Liver (tissue), 7 donors: ENCODE measurements at regions not wholly inside any gene's neighbourhood (a gene's known extent, or its start where the extent isn't known, plus 50 kb on each side); places are given as distances from the start of the nearest gene placed in this dataset.

Source experiments
- DNase-seq: peaks from one replicate; pipeline ENCODE4 v3.0.0-alpha.2; 2017; ENCODE audit warnings: low spot score
- H3K27ac ChIP-seq, 2 donors: one replicate each; pipeline ENCODE4 v1.7.0; 2013; ENCODE audit warnings: inconsistent platforms in 2 of 2, low read length in 2 of 2, control low read depth in 1 of 2, low read depth in 1 of 2, mild to moderate bottlenecking in 1 of 2
- H3K27me3 ChIP-seq, 4 donors: one replicate each; pipeline versions ENCODE4 v1.6.1 to v1.7.0; 2013; ENCODE audit warnings: low read length in 3 of 4, inconsistent platforms in 1 of 4, mild to moderate bottlenecking in 1 of 4, moderate library complexity in 1 of 4; ENCODE audit not compliant: control insufficient read depth in 4 of 4, insufficient read depth in 4 of 4
- H3K36me3 ChIP-seq, 4 donors: one replicate each; pipeline versions ENCODE4 v1.6.1 to v1.7.0; 2013; ENCODE audit warnings: low read length in 3 of 4, mild to moderate bottlenecking in 3 of 4, low read depth in 1 of 4, moderate library complexity in 1 of 4; ENCODE audit not compliant: control insufficient read depth in 4 of 4, insufficient read depth in 3 of 4
- H3K4me1 ChIP-seq, 4 donors: one replicate each; pipeline versions ENCODE4 v1.6.1 to v1.7.0; 2013; ENCODE audit warnings: low read length in 3 of 4, mild to moderate bottlenecking in 3 of 4, moderate library complexity in 1 of 4; ENCODE audit not compliant: control insufficient read depth in 4 of 4, insufficient read depth in 4 of 4
- H3K4me3 ChIP-seq, 3 donors: one replicate each; pipeline versions ENCODE4 v1.6.1 to v1.7.0; 2013; ENCODE audit warnings: low read length in 3 of 3, control low read depth in 1 of 3, low read depth in 1 of 3, mild to moderate bottlenecking in 1 of 3
- H3K9ac ChIP-seq, 2 donors: one replicate each; pipeline ENCODE4 v1.7.0; 2013; ENCODE audit warnings: low read length in 2 of 2, mild to moderate bottlenecking in 2 of 2, moderate library complexity in 2 of 2, control low read depth in 1 of 2, low read depth in 1 of 2
- H3K9me3 ChIP-seq, 4 donors: one replicate each; pipeline versions ENCODE4 v1.6.1 to v1.7.0; 2013; ENCODE audit warnings: low read length in 3 of 4; ENCODE audit not compliant: control insufficient read depth in 4 of 4
- EGR1 ChIP-seq, 2 donors: IDR thresholded peaks; 2 replicates each; pipeline ENCODE4 v1.6.1; 2016 to 2018; ENCODE audit warnings: antibody characterized with exemption in 2 of 2, low read depth in 2 of 2
- FOXA1 ChIP-seq: IDR thresholded peaks from 2 replicates; pipeline ENCODE4 v1.6.1; 2016; ENCODE audit warnings: antibody characterized with exemption
- GABPA ChIP-seq, 2 donors: IDR thresholded peaks in 1 of 2; conservative IDR thresholded peaks in 1 of 2; 2 replicates each; pipeline ENCODE4 v1.6.1; 2016; ENCODE audit warnings: antibody characterized with exemption in 2 of 2, mild to moderate bottlenecking in 1 of 2, moderate library complexity in 1 of 2
- HNF4A ChIP-seq, 2 donors: conservative IDR thresholded peaks; 2 replicates each; pipeline ENCODE4 v1.6.1; 2016; ENCODE audit warnings: antibody characterized with exemption in 2 of 2, mild to moderate bottlenecking in 2 of 2
- HNF4G ChIP-seq: IDR thresholded peaks from 2 replicates; pipeline ENCODE4 v1.6.1; 2016; ENCODE audit warnings: antibody characterized with exemption
- JUND ChIP-seq, 2 donors: IDR thresholded peaks; 2 replicates each; pipeline ENCODE4 v1.6.1; 2016; ENCODE audit warnings: antibody characterized with exemption in 2 of 2
- NR2F2 ChIP-seq: IDR thresholded peaks from 2 replicates; pipeline ENCODE4 v1.6.1; 2016; ENCODE audit warnings: antibody characterized with exemption
- RAD21 ChIP-seq, 2 donors: IDR thresholded peaks; 2 replicates each; pipeline ENCODE4 v1.6.1; 2016; ENCODE audit warnings: antibody characterized with exemption in 2 of 2, mild to moderate bottlenecking in 2 of 2
- RXRA ChIP-seq, 2 donors: IDR thresholded peaks; 2 replicates each; pipeline ENCODE4 v1.6.1; 2017 to 2018; ENCODE audit warnings: antibody characterized with exemption in 2 of 2, mild to moderate bottlenecking in 1 of 2
- SP1 ChIP-seq: IDR thresholded peaks from 2 replicates; pipeline ENCODE4 v1.6.1; 2018; ENCODE audit warnings: antibody characterized with exemption, mild to moderate bottlenecking
- TAF1 ChIP-seq: conservative IDR thresholded peaks from 2 replicates; pipeline ENCODE4 v1.6.1; 2016; ENCODE audit warnings: antibody characterized with exemption, mild to moderate bottlenecking
- YY1 ChIP-seq: IDR thresholded peaks from 2 replicates; pipeline ENCODE4 v1.6.1; 2016; ENCODE audit warnings: antibody characterized with exemption, mild to moderate bottlenecking
- WGBS: extraction: QIAGEN DNeasy Blood & Tissue Kit; methylation state at CpG from one replicate; pipeline ENCODE4 v1.1.7; 2013; 5-methylcytosine and 5-hydroxymethylcytosine counted together
- TF ChIP-seq, protein P1 (sequence below): IDR thresholded peaks from 2 replicates; pipeline ENCODE4 v1.6.1; 2016; ENCODE audit warnings: antibody characterized with exemption
- TF ChIP-seq, protein P2 (sequence below): IDR thresholded peaks from 2 replicates; pipeline ENCODE4 v1.6.1; 2016; ENCODE audit warnings: antibody characterized with exemption, mild to moderate bottlenecking
- TF ChIP-seq, protein P3 (sequence below): IDR thresholded peaks from 2 replicates; pipeline ENCODE4 v1.6.1; 2016; ENCODE audit warnings: antibody characterized with exemption
- TF ChIP-seq, protein P4 (sequence below): IDR thresholded peaks from 2 replicates; pipeline ENCODE4 v1.6.1; 2016; ENCODE audit warnings: antibody characterized with exemption
- donor health status: healthy.
- donor health status: healthy.
- donor health status: healthy.
- donor health status: healthy.

DNA sequence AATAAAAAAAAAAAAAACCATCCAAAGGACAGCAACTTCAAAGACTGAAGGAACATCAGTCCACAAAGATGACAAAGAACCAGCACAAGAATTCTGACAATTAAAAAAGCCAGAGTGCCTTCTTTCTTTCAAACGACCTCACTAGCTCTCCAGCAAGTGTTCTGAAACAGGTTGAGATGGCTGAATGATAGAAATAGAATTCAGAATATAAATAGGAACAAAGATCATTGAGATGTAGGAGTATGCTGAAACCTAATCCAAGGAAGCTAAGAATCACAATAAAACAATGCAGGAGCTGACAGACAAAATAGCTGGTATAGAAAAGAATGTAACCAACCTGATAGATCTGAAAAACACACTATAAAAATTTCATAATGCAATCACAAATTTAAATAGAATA, 218.2 kb downstream of the GIPC2 start:
- Histone ChIP-seq H3K4me1 (no peaks in the 10 kb centered on the region), H3K4me3 (no peak overlapping the region), H3K9ac (no peak overlapping the region), H3K36me3 (no peaks in the 10 kb centered on the region), H3K27me3 (no peaks in the 10 kb centered on the region), H3K9me3 (peaks cover 0 to 18% (median 3%) of the 10 kb centered on the region in 4 donors), H3K27ac (no peak overlapping the region)
- DNase-seq, result no peak
- WGBS, result 7% methylated on average over 1 of the region's 1 CpG
- TF ChIP-seq, protein P1, sequence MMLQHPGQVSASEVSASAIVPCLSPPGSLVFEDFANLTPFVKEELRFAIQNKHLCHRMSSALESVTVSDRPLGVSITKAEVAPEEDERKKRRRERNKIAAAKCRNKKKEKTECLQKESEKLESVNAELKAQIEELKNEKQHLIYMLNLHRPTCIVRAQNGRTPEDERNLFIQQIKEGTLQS, result no peak
- TF ChIP-seq HNF4A (conservative IDR thresholded peaks at IDR 0.05) (no peak), TAF1 (no peak), FOXA1 (no peak), YY1 (no peak), NR2F2 (no peak), EGR1 (IDR thresholded peaks at IDR 0.05; ENCODE audit: low read depth in 2 of 2) (no peak), GABPA (IDR thresholded peaks at IDR 0.05 in 1 of 2, conservative IDR thresholded peaks at IDR 0.05 in 1 of 2) (no peak), JUND (IDR thresholded peaks at IDR 0.05) (no peak), SP1 (no peak), RXRA (IDR thresholded peaks at IDR 0.05) (no peak), HNF4G (no peak)
- TF ChIP-seq, protein P2, sequence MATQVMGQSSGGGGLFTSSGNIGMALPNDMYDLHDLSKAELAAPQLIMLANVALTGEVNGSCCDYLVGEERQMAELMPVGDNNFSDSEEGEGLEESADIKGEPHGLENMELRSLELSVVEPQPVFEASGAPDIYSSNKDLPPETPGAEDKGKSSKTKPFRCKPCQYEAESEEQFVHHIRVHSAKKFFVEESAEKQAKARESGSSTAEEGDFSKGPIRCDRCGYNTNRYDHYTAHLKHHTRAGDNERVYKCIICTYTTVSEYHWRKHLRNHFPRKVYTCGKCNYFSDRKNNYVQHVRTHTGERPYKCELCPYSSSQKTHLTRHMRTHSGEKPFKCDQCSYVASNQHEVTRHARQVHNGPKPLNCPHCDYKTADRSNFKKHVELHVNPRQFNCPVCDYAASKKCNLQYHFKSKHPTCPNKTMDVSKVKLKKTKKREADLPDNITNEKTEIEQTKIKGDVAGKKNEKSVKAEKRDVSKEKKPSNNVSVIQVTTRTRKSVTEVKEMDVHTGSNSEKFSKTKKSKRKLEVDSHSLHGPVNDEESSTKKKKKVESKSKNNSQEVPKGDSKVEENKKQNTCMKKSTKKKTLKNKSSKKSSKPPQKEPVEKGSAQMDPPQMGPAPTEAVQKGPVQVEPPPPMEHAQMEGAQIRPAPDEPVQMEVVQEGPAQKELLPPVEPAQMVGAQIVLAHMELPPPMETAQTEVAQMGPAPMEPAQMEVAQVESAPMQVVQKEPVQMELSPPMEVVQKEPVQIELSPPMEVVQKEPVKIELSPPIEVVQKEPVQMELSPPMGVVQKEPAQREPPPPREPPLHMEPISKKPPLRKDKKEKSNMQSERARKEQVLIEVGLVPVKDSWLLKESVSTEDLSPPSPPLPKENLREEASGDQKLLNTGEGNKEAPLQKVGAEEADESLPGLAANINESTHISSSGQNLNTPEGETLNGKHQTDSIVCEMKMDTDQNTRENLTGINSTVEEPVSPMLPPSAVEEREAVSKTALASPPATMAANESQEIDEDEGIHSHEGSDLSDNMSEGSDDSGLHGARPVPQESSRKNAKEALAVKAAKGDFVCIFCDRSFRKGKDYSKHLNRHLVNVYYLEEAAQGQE, result no peak
- TF ChIP-seq, protein P3, sequence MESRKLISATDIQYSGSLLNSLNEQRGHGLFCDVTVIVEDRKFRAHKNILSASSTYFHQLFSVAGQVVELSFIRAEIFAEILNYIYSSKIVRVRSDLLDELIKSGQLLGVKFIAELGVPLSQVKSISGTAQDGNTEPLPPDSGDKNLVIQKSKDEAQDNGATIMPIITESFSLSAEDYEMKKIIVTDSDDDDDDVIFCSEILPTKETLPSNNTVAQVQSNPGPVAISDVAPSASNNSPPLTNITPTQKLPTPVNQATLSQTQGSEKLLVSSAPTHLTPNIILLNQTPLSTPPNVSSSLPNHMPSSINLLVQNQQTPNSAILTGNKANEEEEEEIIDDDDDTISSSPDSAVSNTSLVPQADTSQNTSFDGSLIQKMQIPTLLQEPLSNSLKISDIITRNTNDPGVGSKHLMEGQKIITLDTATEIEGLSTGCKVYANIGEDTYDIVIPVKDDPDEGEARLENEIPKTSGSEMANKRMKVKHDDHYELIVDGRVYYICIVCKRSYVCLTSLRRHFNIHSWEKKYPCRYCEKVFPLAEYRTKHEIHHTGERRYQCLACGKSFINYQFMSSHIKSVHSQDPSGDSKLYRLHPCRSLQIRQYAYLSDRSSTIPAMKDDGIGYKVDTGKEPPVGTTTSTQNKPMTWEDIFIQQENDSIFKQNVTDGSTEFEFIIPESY, result no peak
- TF ChIP-seq, protein P4, sequence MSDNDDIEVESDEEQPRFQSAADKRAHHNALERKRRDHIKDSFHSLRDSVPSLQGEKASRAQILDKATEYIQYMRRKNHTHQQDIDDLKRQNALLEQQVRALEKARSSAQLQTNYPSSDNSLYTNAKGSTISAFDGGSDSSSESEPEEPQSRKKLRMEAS, result no peak

- 85% methylated on average over 3 of the region's 3 CpGs for WGBS
- Histone ChIP-seq H3K27ac (no peak overlapping the region), H3K4me1 (no peaks in the 10 kb centered on the region), H3K4me3 (no peak overlapping the region), H3K9me3 (peaks cover 0 to 6% (median 3%) of the 10 kb centered on the region in 4 donors), H3K27me3 (no peaks in the 10 kb centered on the region), H3K36me3 (no peaks in the 10 kb centered on the region), H3K9ac (no peak overlapping the region)
- TF ChIP-seq RAD21 (IDR thresholded peaks at IDR 0.05), result no peak
- TF ChIP-seq, protein P3, result no peak
- DNase-seq, result no peak
Measured at GRCh38 chr1:78267513-78268218, 221.9 kb downstream of the GIPC2 start.
